H1 (cell line): ENCODE measurements at regions not wholly inside any gene's neighbourhood (a gene's known extent, or its start where the extent isn't known, plus 50 kb on each side); places are given as distances from the start of the nearest gene placed in this dataset.

ENCODE experiments used
- CTCF ChIA-PET: fragments of 300-600 bp; sonication (Branson Sonifier 250); formaldehyde crosslinking; loops from one replicate; lab custom pipeline; 2021; ENCODE audit not compliant: partially characterized antibody; lab: Charles Lee
- POLR2A ChIA-PET: fragments of 300-600 bp; sonication (Branson Sonifier 250); formaldehyde crosslinking; loops from one replicate; lab custom pipeline; 2021; ENCODE audit warnings: inconsistent platforms; ENCODE audit not compliant: partially characterized antibody; lab: Charles Lee
- DNase-seq, 2 experiments: peaks; one replicate each; pipeline versions ENCODE4 v3.0.0 to v3.0.0-alpha.2; 2010 to 2022; ENCODE audit warnings: low spot score in 2 of 2, low read depth in 1 of 2, mixed read lengths in 1 of 2
- FAIRE-seq: peaks from 2 replicates; lab custom pipeline; 2011; peaks lifted over from hg19 to GRCh38; lab: Jason Lieb, UNC
- H2AFZ ChIP-seq: 2 replicates; pipeline ENCODE4 v1.8.1; 2012; ENCODE audit warnings: low read length, inconsistent platforms
- H2AK5ac ChIP-seq: 2 replicates; pipeline ENCODE4 v1.6.1; 2013; ENCODE audit warnings: low read depth, low read length
- H2BK120ac ChIP-seq: replicated peaks from 2 replicates; pipeline ENCODE3; 2013; ENCODE audit warnings: low read depth, low read length, inconsistent platforms
- H2BK12ac ChIP-seq: 2 replicates; pipeline ENCODE4 v1.6.1; 2013; ENCODE audit warnings: low read depth, low read length
- H2BK15ac ChIP-seq: 2 replicates; pipeline ENCODE4 v1.6.1; 2013; ENCODE audit warnings: low read length
- H2BK20ac ChIP-seq: 2 replicates; pipeline ENCODE4 v1.6.1; 2013; ENCODE audit warnings: low read length
- H2BK5ac ChIP-seq: 2 replicates; pipeline ENCODE4 v1.6.1; 2013; ENCODE audit warnings: low read depth, low read length
- H3K14ac ChIP-seq: 2 replicates; pipeline ENCODE4 v1.6.1; 2013; ENCODE audit warnings: inconsistent platforms; ENCODE audit not compliant: insufficient read length
- H3K18ac ChIP-seq: 2 replicates; pipeline ENCODE4 v1.6.1; 2013; ENCODE audit warnings: low read length; ENCODE audit errors: extremely low read depth
- H3K23ac ChIP-seq: 2 replicates; pipeline ENCODE4 v1.6.1; 2013; ENCODE audit warnings: inconsistent platforms; ENCODE audit not compliant: insufficient read length
- H3K23me2 ChIP-seq: 2 replicates; pipeline ENCODE4 v1.6.1; 2013; ENCODE audit warnings: low read depth, low read length
- H3K27ac ChIP-seq: 2 replicates; pipeline ENCODE4 v1.6.1; 2011; ENCODE audit warnings: low read depth, low read length, inconsistent platforms
- H3K27me3 ChIP-seq, 4 experiments: replicated peaks in 1 of 4; 1 replicate in 1 of 4; 2 replicates in 3 of 4; pipeline versions ENCODE4 v1.6.1 to v1.8.1; 2011 to 2013; ENCODE audit warnings: low read length in 3 of 4, mild to moderate bottlenecking in 3 of 4, inconsistent platforms in 2 of 4, mixed read lengths in 2 of 4, moderate library complexity in 1 of 4; ENCODE audit not compliant: control insufficient read depth in 3 of 4, insufficient read depth in 3 of 4; ENCODE audit errors: extremely low read depth in 1 of 4
- H3K36me3 ChIP-seq, 4 experiments: 2 replicates each; pipeline versions ENCODE4 v1.6.1 to v1.8.1; 2011 to 2013; ENCODE audit warnings: mild to moderate bottlenecking in 4 of 4, low read length in 3 of 4, moderate library complexity in 2 of 4, control low read depth in 1 of 4, inconsistent platforms in 1 of 4; ENCODE audit not compliant: insufficient read depth in 4 of 4, control insufficient read depth in 2 of 4
- H3K4ac ChIP-seq: replicated peaks from 2 replicates; pipeline ENCODE3; 2013; ENCODE audit warnings: low read length, low read depth, mixed read lengths, inconsistent platforms; ENCODE audit not compliant: insufficient read length
- H3K4me1 ChIP-seq, 4 experiments: replicated peaks in 1 of 4; 1 replicate in 1 of 4; 2 replicates in 3 of 4; pipeline versions ENCODE4 v1.6.1 to v1.8.1; 2011 to 2013; ENCODE audit warnings: low read length in 3 of 4, inconsistent platforms in 2 of 4, mixed read lengths in 1 of 4; ENCODE audit not compliant: insufficient read depth in 4 of 4, control insufficient read depth in 3 of 4
- H3K4me2 ChIP-seq, 2 experiments: 2 replicates each; pipeline versions ENCODE4 v1.6.1 to v1.8.1; 2011 to 2013; ENCODE audit warnings: low read depth in 2 of 2, low read length in 2 of 2, control low read depth in 1 of 2, inconsistent platforms in 1 of 2, mild to moderate bottlenecking in 1 of 2; ENCODE audit not compliant: insufficient read depth in 1 of 2
- H3K4me3 ChIP-seq, 4 experiments: fragments of 200-600, 300-600 bp in 1 of 4; sonication (generic), shearing (Covaris generic), sonication (Bioruptor Twin) in 1 of 4; 2 replicates each; pipeline versions ENCODE4 v1.5.1 to v1.8.1; 2011 to 2016; ENCODE audit warnings: low read length in 4 of 4, low read depth in 3 of 4, control low read depth in 2 of 4, inconsistent platforms in 2 of 4, mild to moderate bottlenecking in 2 of 4, mixed read lengths in 1 of 4, moderate library complexity in 1 of 4; ENCODE audit not compliant: insufficient read depth in 2 of 4; ENCODE audit errors: extremely low read depth in 1 of 4
- H3K56ac ChIP-seq: replicated peaks from 2 replicates; pipeline ENCODE3; 2013; ENCODE audit warnings: low read depth, mild to moderate bottlenecking, mixed read lengths, low read length, inconsistent platforms; ENCODE audit not compliant: insufficient read length
- H3K79me1 ChIP-seq: 2 replicates; pipeline ENCODE4 v1.6.1; 2013; ENCODE audit warnings: low read depth, low read length, control low read depth
- H3K79me2 ChIP-seq, 2 experiments: 2 replicates each; pipeline versions ENCODE4 v1.6.1 to v1.8.1; 2012 to 2013; ENCODE audit warnings: low read length in 2 of 2, mild to moderate bottlenecking in 2 of 2, inconsistent platforms in 1 of 2; ENCODE audit not compliant: insufficient read depth in 2 of 2, control insufficient read depth in 1 of 2
- H3K9ac ChIP-seq, 4 experiments: replicated peaks in 1 of 4; 1 replicate in 1 of 4; 2 replicates in 3 of 4; pipeline versions ENCODE4 v1.6.1 to v1.8.1; 2011 to 2013; ENCODE audit warnings: low read depth in 3 of 4, low read length in 3 of 4, control low read depth in 2 of 4, mild to moderate bottlenecking in 2 of 4, moderate library complexity in 2 of 4, inconsistent platforms in 1 of 4; ENCODE audit errors: extremely low read depth in 1 of 4
- H3K9me3 ChIP-seq, 2 experiments: 2 replicates each; pipeline versions ENCODE4 v1.6.1 to v1.8.1; 2012 to 2013; ENCODE audit warnings: mild to moderate bottlenecking in 2 of 2, moderate library complexity in 2 of 2, control low read depth in 1 of 2, inconsistent platforms in 1 of 2, low read depth in 1 of 2, low read length in 1 of 2, mixed read lengths in 1 of 2; ENCODE audit not compliant: insufficient read depth in 2 of 2
- H4K20me1 ChIP-seq, 2 experiments: replicated peaks in 1 of 2; 2 replicates each; pipeline versions ENCODE3 to v1.8.1; 2011 to 2013; ENCODE audit warnings: inconsistent platforms in 2 of 2, low read length in 2 of 2, mild to moderate bottlenecking in 1 of 2; ENCODE audit not compliant: insufficient read depth in 2 of 2, control insufficient read depth in 1 of 2
- H4K5ac ChIP-seq: 2 replicates; pipeline ENCODE4 v1.6.1; 2013; ENCODE audit warnings: low read length, low read depth, mixed read lengths, inconsistent platforms; ENCODE audit not compliant: insufficient read length
- H4K8ac ChIP-seq: 2 replicates; pipeline ENCODE4 v1.8.0; 2013; ENCODE audit warnings: mild to moderate bottlenecking, moderate library complexity, low read length, inconsistent platforms; ENCODE audit not compliant: insufficient read depth; ENCODE audit errors: extremely low read depth
- H4K91ac ChIP-seq: replicated peaks from 2 replicates; pipeline ENCODE3; 2013; ENCODE audit warnings: low read length, mixed read lengths, inconsistent platforms; ENCODE audit not compliant: insufficient read length
- BCL11A ChIP-seq, 2 experiments: IDR thresholded peaks; one replicate each; pipeline ENCODE4 v1.6.1; 2011; ENCODE audit warnings: low read depth in 2 of 2, low read length in 2 of 2, mild to moderate bottlenecking in 2 of 2
- BRCA1 ChIP-seq: IDR thresholded peaks from 2 replicates; pipeline ENCODE4 v1.6.1; 2012; ENCODE audit warnings: low read depth, low read length, improper control_type of control experiment
- NANOG ChIP-seq: IDR thresholded peaks from 2 replicates; pipeline ENCODE4 v1.6.1; 2011; ENCODE audit warnings: low read length, low read depth, mild to moderate bottlenecking, inconsistent platforms; ENCODE audit not compliant: insufficient read depth, poor library complexity, severe bottlenecking
- SIN3A ChIP-seq, 2 experiments: IDR thresholded peaks in 1 of 2; conservative IDR thresholded peaks in 1 of 2; 2 replicates each; pipeline ENCODE4 v1.6.1; 2011 to 2012; ENCODE audit warnings: low read length in 2 of 2, improper control_type of control experiment in 1 of 2, low read depth in 1 of 2, mild to moderate bottlenecking in 1 of 2
- WGBS, 2 experiments: shearing (Covaris generic) in 1 of 2; methylation state at CpG; one replicate each; pipeline versions ENCODE4 v1.1.6 to v1.1.7; 2013 to 2015; ENCODE audit warnings: low lambda C conversion rate in 2 of 2, mixed read lengths in 2 of 2, inconsistent platforms in 1 of 2, low coverage in 1 of 2, missing lambda C conversion rate in 1 of 2; ENCODE audit not compliant: insufficient replicate concordance in 2 of 2, insufficient coverage in 1 of 2, insufficient read length in 1 of 2; ENCODE audit errors: extremely low coverage in 1 of 2, missing lambda C conversion rate in 1 of 2; 5-methylcytosine and 5-hydroxymethylcytosine counted together

DNA sequence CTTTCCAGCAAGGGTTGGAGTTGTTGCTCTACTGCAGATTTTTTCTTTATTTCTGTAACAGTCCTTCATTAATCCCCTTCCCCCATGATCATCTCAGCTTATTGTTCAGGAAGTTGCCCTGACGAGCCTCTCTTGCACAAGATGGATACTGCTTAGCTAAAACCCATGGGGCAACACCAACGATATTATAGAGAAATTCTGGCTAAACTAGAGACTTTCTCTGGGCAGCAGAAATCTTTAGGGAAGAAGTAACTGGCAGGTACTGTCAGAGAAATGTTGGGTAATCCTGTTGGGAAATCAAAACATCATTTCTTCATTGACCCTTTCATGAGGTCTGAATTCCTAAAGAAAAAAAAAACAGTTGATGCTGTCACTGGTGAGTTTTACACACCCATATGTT lies 921.3 kb downstream of the NLGN4X start:
- H3K18ac ChIP-seq, result no peak overlapping the region
- H3K9ac ChIP-seq, result no peak overlapping the region
- H4K91ac ChIP-seq, result no peak overlapping the region
- no peak overlapping the region for H2AFZ ChIP-seq
- no peak overlapping the region for H2BK12ac ChIP-seq
- no peak overlapping the region for H4K8ac ChIP-seq
- no peaks in the 10 kb centered on the region for H3K36me3 ChIP-seq
- no peak overlapping the region for H3K4me2 ChIP-seq
- no peak overlapping the region for H4K5ac ChIP-seq
- no peak overlapping the region for H3K56ac ChIP-seq
- H3K9me3 ChIP-seq, result no peaks in the 10 kb centered on the region
- ChIA-PET POLR2A (no interaction called here), CTCF (no interaction called here)
- H3K27me3 ChIP-seq, result no peaks in the 10 kb centered on the region
- H3K4me1 ChIP-seq, result no peaks in the 10 kb centered on the region
- no peak overlapping the region for H2BK120ac ChIP-seq
- no peak overlapping the region for H2BK20ac ChIP-seq
- no peak overlapping the region for H2BK5ac ChIP-seq
- H4K20me1 ChIP-seq, result no peaks in the 10 kb centered on the region
- FAIRE-seq (no peak), DNase-seq (no peak)
- H3K4me3 ChIP-seq, result no peak overlapping the region
- H2BK15ac ChIP-seq, result no peak overlapping the region
- no peak overlapping the region for H3K14ac ChIP-seq
- no peaks in the 10 kb centered on the region for H3K23me2 ChIP-seq
- no peak overlapping the region for H3K27ac ChIP-seq
- no peak overlapping the region for H3K4ac ChIP-seq
- no peaks in the 10 kb centered on the region for H3K79me2 ChIP-seq
- no peaks in the 10 kb centered on the region for H3K79me1 ChIP-seq
- no peak overlapping the region for H2AK5ac ChIP-seq
- 86% methylated on average over 2 of the region's 2 CpGs; no CpG with 5 or more reads in 1 of the 2 experiments for WGBS, 2 experiments
- no peak overlapping the region for H3K23ac ChIP-seq
- TF ChIP-seq BRCA1 (no peak), SIN3A (conservative IDR thresholded peaks at IDR 0.05 in 1 of 2, IDR thresholded peaks at IDR 0.05 in 1 of 2; ENCODE audit: low read depth in 1 of 2, low read length in 2 of 2) (no peak), BCL11A (IDR thresholded peaks at IDR 0.05; ENCODE audit: low read depth in 2 of 2, low read length in 2 of 2) (no peak), NANOG (no peak)
